Peyer's patch (tissue), 4 donors: ENCODE measurements at regions not wholly inside any gene's neighbourhood (a gene's known extent, or its start where the extent isn't known, plus 50 kb on each side); places are given as distances from the start of the nearest gene placed in this dataset.

ENCODE experiments used
- DNase-seq, 3 donors: peaks; one replicate each; pipeline ENCODE4 v3.0.0-alpha.2; 2017 to 2019
- H3K27ac ChIP-seq, 4 donors: fragments of 200-600 bp; sonication (generic); one replicate each; pipeline ENCODE4 v1.5.1; 2016 to 2019
- H3K27me3 ChIP-seq, 2 donors: fragments of 200-600 bp; sonication (generic); one replicate each; pipeline ENCODE4 v1.5.1; 2019
- H3K36me3 ChIP-seq, 3 donors: fragments of 200-600 bp; sonication (generic); one replicate each; pipeline ENCODE4 v1.5.1; 2016 to 2019
- H3K4me1 ChIP-seq, 4 donors: fragments of 200-600 bp; sonication (generic); one replicate each; pipeline ENCODE4 v1.5.1; 2016 to 2019
- H3K4me3 ChIP-seq, 4 donors: fragments of 200-600 bp; sonication (generic); 1 replicate in 3 of 4; 2 replicates in 1 of 4; pipeline ENCODE4 v1.5.1; 2016 to 2019; ENCODE audit warnings: mild to moderate bottlenecking in 1 of 4
- H3K9me3 ChIP-seq, 4 donors: fragments of 200-600 bp; sonication (generic); one replicate each; pipeline ENCODE4 v1.5.1; 2016 to 2019; ENCODE audit warnings: mild to moderate bottlenecking in 1 of 4
- CTCF ChIP-seq, 6 experiments: fragments of 450-650 bp in 4 of 6; fragments of 200-600 bp in 2 of 6; sonication (generic) in 1 of 6; IDR thresholded peaks; one replicate each; pipeline ENCODE4 v1.5.1; 2017 to 2019; ENCODE audit warnings: antibody characterized with exemption in 6 of 6, mild to moderate bottlenecking in 3 of 6, moderate library complexity in 1 of 6
- POLR2A ChIP-seq, 2 donors: fragments of 450-650 bp; IDR thresholded peaks; one replicate each; pipeline ENCODE4 v1.5.1; 2017; ENCODE audit warnings: antibody characterized with exemption in 2 of 2, mild to moderate bottlenecking in 2 of 2, moderate library complexity in 2 of 2

GRCh38 chr18:8972116-8972515 lies 130.4 kb upstream of the NDUFV2 start:
- H3K4me1 ChIP-seq, result no peaks in the 10 kb centered on the region
- TF ChIP-seq CTCF (IDR thresholded peaks at IDR 0.05) (no peak), POLR2A (IDR thresholded peaks at IDR 0.05) (no peak)

GRCh38 chr18:8974279-8974678 lies 128.2 kb upstream of the NDUFV2 start:
- Histone ChIP-seq H3K4me1 (no peaks in the 10 kb centered on the region), H3K4me3 (no peak overlapping the region)
- no peak for TF ChIP-seq POLR2A (IDR thresholded peaks at IDR 0.05)
- TF ChIP-seq CTCF (IDR thresholded peaks at IDR 0.05), result no peak

More at GRCh38 chr18:8972116-8972515, 130.4 kb upstream of the NDUFV2 start:
- no peak overlapping the region for H3K4me3 ChIP-seq
- H3K27ac ChIP-seq, result no peak overlapping the region
- H3K36me3 ChIP-seq, result no peaks in the 10 kb centered on the region
- DNase-seq, result no peak
- no peaks in the 10 kb centered on the region for H3K9me3 ChIP-seq
- no peaks in the 10 kb centered on the region for H3K27me3 ChIP-seq

GRCh38 chr18:8974696-8975095 lies 127.8 kb upstream of the NDUFV2 start:
- H3K4me1 ChIP-seq, result no peaks in the 10 kb centered on the region
- H3K36me3 ChIP-seq, result no peaks in the 10 kb centered on the region
- H3K9me3 ChIP-seq, result no peaks in the 10 kb centered on the region
- TF ChIP-seq POLR2A (IDR thresholded peaks at IDR 0.05), result no peak
- no peak for TF ChIP-seq CTCF (IDR thresholded peaks at IDR 0.05)
- no peak for DNase-seq
- peak overlapping the region in 1 of 4 donors; percentile 9 for H3K27ac ChIP-seq
- no peaks in the 10 kb centered on the region for H3K27me3 ChIP-seq
- no peak overlapping the region for H3K4me3 ChIP-seq

More at GRCh38 chr18:8974279-8974678, 128.2 kb upstream of the NDUFV2 start:
- H3K27me3 ChIP-seq, result no peaks in the 10 kb centered on the region
- DNase-seq, result no peak
- H3K27ac ChIP-seq, result peak overlapping the region in 1 of 4 donors; percentile 9
- H3K36me3 ChIP-seq, result no peaks in the 10 kb centered on the region
- no peaks in the 10 kb centered on the region for H3K9me3 ChIP-seq

GRCh38 chr18:8975624-8976023 lies 126.9 kb upstream of the NDUFV2 start:
- Histone ChIP-seq H3K36me3 (no peaks in the 10 kb centered on the region), H3K27ac (no peak overlapping the region), H3K4me3 (no peak overlapping the region)

GRCh38 chr18:8976606-8977005 lies 125.9 kb upstream of the NDUFV2 start:
- Histone ChIP-seq H3K27me3 (no peaks in the 10 kb centered on the region), H3K27ac (peak overlapping the region in 1 of 4 donors; percentile 27), H3K4me3 (no peak overlapping the region), H3K9me3 (no peaks in the 10 kb centered on the region), H3K4me1 (no peaks in the 10 kb centered on the region), H3K36me3 (no peaks in the 10 kb centered on the region)
- TF ChIP-seq CTCF (IDR thresholded peaks at IDR 0.05) (no peak), POLR2A (IDR thresholded peaks at IDR 0.05) (no peak)
- no peak for DNase-seq

More at GRCh38 chr18:8975624-8976023, 126.9 kb upstream of the NDUFV2 start:
- TF ChIP-seq POLR2A (IDR thresholded peaks at IDR 0.05), result no peak
- no peak for TF ChIP-seq CTCF (IDR thresholded peaks at IDR 0.05)
- DNase-seq, result no peak
- H3K4me1 ChIP-seq, result no peaks in the 10 kb centered on the region
- H3K9me3 ChIP-seq, result no peaks in the 10 kb centered on the region
- H3K27me3 ChIP-seq, result no peaks in the 10 kb centered on the region

DNA sequence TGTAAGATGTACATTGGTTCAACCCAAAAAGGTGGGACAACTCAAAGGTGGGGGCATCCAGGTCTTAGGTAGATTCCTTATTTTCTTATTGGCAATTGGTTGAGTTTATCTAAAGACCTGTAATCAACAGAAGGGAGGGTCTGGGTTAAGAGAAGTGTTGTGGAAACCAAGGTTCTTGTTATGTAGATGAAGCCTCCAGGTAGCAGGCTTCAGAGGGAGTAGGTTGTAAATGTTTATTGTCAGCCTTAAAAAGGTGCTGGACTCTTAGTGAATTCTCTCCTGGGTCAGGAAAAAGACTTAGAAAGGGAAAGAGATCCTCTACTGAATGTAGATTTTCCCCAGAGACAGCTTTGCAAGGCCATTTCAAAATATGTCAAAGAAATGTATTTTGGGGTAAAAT lies 125.3 kb upstream of the NDUFV2 start:
- TF ChIP-seq POLR2A (IDR thresholded peaks at IDR 0.05), result no peak
- TF ChIP-seq CTCF (IDR thresholded peaks at IDR 0.05), result no peak
- no peaks in the 10 kb centered on the region for H3K4me1 ChIP-seq
- no peak for DNase-seq
- no peaks in the 10 kb centered on the region for H3K36me3 ChIP-seq
- H3K27ac ChIP-seq, result peak overlapping the region in 1 of 4 donors; percentile 27
- H3K4me3 ChIP-seq, result no peak overlapping the region
- no peaks in the 10 kb centered on the region for H3K27me3 ChIP-seq
- no peaks in the 10 kb centered on the region for H3K9me3 ChIP-seq
